ENCODE measurements at regions not wholly inside any gene's neighbourhood (a gene's known extent, or its start where the extent isn't known, plus 50 kb on each side); places are given as distances from the start of the nearest gene placed in this dataset.

- no peak for DNase-seq (ENCODE audit: low spot score)
Observed at GRCh38 chr6:25038300-25038699, 102.5 kb upstream of the RIPOR2 start.

DNA sequence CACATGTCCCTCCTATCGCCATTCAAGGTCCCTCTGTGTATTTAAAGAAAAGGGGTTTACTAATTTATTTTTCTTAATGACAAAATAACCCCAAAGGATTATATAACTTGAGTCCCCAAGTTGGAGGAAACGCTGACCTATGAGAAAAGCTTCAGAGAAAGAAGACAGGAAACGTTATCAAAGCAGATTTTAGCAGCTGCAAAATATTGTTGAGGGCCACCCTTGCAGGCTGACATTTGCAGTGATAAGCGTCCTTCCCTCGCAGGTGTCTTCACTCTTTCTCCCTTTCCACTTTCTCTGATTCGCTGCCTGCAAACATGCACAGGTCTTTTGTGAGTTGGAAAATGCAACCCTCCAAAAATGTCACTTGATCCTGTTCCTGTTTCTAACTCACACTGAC is 103.2 kb upstream of the RIPOR2 start:
- no peak for DNase-seq (ENCODE audit: low spot score)

DNA sequence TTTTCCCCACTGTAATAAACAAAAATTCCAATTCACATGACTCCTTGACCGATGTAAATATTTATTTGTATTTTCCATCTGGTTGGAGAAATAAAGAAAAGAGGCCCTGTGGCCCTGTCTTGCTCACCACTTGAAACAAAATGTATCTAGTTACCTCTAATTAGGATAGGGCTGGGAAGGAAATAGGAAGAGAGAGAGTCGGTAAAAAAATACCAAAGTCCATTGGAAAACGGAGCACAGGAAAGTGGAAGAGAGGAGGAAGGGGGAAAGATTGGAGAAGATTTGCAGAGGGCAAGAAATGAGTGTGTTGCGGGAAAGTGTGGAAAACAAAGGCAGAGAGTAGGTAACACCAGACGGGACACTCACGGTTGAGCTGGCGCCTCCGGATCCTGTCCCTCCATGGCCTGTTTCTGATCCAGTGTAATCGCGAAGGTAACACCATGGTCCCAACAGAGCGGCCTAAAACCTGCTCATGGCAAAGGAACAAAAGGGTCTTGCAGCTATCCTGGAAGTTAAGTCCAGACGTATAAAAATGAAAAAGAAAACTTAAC is 105.8 kb upstream of the RIPOR2 start:
- DNase-seq (ENCODE audit: low spot score) = no peak

- DNase-seq (ENCODE audit: low spot score) = no peak
Observed at GRCh38 chr6:25042036-25042521, 106.3 kb upstream of the RIPOR2 start.

DNA sequence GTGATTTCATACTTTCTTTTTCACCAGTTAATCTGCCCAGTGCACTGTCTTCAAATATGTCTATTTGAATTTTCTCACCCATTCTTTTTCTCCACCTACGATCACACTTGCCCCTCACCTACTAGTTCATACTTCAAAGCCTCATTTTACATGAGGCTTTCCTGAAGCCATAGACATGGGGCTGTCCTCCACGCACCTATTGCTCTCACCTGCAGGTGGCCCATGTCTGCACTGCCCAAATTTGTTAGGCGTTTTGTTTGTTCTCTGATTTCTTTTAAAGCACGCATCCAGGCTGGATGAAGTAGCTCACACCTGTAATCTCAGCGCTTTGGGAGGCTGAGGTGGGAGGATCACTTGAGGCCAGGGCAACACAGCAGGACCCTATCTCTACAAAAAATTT is 106.8 kb upstream of the RIPOR2 start:
- DNase-seq (ENCODE audit: low spot score) = no peak

GRCh38 chr6:25042984-25043725 is 107.4 kb upstream of the RIPOR2 start:
- no peak for DNase-seq (ENCODE audit: low spot score)

DNA sequence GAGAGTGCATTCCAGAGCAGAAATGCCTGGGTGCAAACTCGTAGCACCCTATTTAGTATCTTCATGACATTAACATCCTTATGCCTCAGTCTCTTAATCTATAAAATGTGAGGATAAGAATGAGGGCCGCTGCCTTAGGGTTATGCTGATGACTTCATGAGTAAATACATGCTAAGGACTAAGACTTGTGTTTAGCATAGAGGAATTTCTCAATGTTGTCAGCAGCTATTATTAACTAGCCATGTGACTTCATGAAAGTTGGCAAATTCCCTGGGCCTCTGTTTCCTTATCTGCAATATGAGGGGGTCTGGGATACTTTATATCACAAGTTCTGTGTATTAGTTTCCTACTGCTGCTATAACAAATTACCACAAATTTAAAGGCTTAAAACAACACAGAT is 108.1 kb upstream of the RIPOR2 start:
- no peak for DNase-seq (ENCODE audit: low spot score)

DNA sequence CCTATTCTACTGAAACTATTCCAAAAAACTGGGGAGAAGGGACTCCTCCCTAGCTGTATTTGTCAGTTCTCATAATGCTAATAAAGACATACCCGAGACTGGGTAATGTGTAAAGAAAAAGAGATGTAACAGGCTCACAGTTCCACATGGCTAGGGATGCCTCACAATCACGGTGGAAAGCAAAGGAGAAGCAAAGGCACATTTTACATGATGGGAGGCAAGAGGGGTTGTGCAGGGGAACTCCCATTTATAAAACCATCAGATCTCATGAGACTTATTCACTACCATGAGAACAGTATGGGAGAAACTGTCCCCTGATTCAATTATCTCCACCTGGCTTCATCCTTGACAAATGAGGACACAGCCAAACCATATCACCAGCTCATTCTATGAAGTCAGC is 111.2 kb upstream of the RIPOR2 start:
- no peak for DNase-seq (ENCODE audit: low spot score)

DNA sequence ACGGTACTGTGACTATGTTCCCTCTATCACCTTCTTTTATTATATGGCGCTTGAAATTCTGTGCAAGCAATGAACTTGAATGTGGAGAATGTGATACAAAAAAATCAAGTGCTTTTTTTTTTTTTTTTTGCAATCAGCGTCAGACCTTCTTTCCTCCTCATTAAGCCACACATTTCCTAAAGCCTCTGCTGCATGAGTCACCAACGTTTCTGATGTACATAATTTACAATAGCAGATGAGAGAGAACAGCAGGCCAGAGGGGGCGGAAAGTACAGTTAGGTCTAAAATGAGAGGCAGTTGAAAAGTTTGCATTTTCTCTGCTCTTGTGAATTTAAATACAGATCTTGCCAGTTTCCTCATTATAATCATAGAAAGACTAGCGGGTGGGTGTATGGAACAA is 114.6 kb upstream of the RIPOR2 start:
- peak; percentile 57 for DNase-seq (ENCODE audit: low spot score)

DNA sequence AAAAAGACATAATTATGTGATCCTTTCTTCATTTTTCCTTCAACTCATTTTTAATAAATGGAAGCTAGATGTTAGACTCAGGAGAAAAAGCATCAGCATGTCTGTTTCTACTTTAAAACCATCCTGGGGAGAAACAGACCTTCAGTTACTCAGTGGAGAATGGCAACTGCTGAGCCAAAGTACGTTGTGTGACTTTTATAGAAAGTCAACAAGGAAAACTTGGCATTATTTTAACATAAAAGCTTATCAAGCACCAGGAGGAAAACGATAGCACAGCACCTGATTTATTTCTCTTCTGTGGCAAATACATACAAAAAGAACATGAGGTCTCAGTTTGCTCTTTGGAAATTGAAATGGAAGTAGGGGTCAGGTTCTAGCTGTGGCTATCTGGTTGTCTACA is 115.3 kb upstream of the RIPOR2 start:
- no peak for DNase-seq (ENCODE audit: low spot score)

DNA sequence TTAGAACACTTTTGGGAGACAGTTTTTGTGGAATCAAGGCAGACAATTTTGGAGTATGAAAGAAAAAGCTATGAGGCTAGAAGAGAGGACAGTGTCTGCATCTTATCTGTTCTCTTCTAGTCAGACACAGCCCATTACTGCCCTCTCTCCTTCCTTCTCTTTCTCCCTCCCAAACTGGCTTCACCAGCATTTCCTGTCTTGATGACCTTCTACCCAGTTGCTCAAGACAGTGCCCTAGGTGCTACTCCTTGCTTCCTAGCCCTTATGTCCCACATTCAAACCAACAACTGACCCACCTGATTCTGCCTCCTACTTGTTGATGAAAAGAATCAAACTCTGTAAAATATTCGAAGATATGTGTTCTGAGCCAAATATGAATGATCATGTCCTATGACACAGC is 116.4 kb upstream of the RIPOR2 start:
- no peak for DNase-seq (ENCODE audit: low spot score)

GRCh38 chr6:25053875-25054371 is 118.2 kb upstream of the RIPOR2 start:
- DNase-seq (ENCODE audit: low spot score) = no peak

DNA sequence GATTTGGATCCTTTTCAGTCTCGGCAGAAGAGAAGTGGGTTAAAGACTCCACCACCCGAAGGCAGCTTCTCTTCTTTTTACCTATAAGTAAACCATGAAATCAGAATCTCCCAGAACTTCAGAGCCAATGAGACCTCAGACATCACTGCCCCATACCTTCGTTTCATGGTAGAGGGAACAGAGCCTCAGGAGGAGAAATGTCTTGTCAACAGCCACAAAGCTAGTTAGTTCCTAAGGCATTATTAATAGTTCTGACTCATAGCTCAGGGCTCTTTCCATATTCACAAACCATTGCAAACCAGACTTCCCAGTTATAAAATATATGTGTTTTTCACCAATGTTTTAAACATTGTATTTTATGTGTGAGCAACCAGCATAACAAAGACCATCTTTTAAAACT is 118.7 kb upstream of the RIPOR2 start:
- no peak for DNase-seq (ENCODE audit: low spot score)

DNA sequence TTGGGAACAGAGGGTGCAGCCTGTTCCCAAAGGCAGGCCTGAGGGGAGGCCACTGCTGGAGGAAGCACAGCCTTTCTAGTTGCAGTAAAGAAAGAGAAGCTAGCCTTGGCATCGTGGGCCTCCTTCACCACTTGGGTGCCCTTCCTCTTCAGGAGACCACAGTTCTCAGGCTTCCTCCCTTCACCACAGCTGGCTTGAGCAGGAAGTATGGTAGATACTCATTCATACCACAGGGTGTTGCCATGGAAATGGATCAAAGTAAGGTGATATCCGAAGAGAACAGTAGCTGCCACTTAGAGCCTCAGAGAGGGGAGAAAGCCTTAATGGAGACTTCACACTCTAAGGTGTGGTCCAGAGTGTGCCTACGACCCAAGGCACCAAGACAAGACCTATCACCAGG is 120.4 kb upstream of the RIPOR2 start:
- DNase-seq (ENCODE audit: low spot score) = no peak

- no peak for DNase-seq (ENCODE audit: low spot score)
Observed at GRCh38 chr6:25057111-25057905, 121.5 kb upstream of the RIPOR2 start.

DNA sequence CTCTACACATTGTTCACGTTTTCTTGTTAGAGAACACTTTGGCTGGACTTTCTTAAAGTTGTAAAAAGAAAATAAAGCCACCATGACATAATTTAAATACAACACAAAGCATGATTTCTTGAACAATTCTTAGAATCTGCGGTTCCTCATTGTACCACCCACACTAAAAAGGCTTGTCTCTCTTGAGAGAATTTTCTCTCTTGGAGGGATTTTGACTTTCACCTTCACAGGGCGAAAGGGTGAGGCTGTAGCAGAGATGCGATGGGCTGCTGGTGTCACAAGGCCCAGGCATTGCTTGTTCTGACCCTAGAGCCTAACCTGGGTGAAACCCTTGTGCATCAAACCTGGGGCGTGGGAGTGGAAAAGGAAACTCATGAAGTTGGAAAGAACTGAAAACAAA is 122.7 kb upstream of the RIPOR2 start:
- no peak for DNase-seq (ENCODE audit: low spot score)

- no peak for DNase-seq (ENCODE audit: low spot score)
Observed at GRCh38 chr6:25058941-25059340, 123.2 kb upstream of the RIPOR2 start.

GRCh38 chr6:25060522-25060921 is 124.8 kb upstream of the RIPOR2 start:
- DNase-seq (ENCODE audit: low spot score) = no peak

DNA sequence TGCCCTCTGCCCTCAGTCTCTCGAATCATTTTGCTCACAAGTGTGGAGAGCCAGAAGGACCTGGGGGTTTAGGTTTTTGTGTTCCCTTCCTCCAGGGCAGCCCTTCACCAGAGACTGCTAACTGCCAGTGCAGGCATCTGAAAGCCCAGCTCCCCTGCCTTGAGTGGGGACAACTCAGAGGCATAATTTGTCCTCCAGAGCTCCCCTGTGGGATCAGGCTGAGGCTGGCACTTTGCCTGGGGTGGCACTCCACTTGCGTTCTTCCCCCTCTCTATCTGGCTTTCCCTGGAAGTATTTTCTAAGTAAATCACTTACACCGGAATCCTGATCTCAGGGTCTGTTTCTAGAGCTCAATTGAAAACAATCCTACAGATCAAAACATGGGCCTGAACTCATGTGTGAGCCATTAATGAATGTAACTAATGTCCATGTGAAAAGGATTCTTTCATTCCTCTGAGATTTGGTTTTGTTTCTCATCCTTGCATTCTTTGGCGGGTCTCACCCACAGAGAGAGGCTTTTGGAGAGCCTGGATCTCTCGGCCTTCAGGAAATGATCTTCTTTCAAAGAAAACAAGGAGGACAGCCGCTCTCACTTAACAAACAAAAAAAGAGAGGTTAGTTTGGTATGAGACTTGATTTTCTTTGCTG is 125.7 kb upstream of the RIPOR2 start:
- DNase-seq (ENCODE audit: low spot score) = no peak

DNA sequence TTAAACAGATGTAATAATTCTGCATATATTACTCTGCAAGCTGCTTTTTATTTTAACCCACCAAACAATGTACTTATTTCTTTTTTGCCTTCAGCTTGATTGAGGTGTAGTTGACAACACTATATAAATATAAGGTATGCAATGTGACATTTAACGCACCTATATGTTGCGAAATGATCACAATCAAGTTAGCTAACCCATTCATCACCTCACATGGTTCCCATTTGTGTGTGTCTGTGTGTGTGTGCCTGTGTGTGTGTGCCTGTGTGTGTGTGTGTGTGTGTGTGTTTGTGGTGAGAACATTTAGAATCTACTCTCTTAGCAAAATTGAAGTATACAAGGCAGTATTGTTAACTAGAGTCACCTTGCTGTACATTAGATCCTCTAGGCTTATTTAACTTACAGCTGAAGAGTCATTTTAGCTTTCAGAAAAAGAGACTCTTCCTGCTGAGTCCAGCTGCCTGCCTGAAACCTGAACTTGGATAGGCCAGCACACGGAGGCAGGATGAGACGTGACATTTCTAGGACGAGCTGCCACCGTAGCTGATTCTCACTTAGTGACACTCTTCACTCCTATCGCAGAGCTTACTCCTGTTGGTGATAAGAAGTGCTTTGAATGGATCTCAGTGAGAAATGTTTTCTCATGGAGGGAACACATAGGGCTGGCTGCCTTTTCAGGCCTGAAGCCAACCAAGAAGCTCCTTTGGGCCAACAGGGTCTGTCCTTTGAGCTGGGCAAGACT is 126.5 kb upstream of the RIPOR2 start:
- DNase-seq (ENCODE audit: low spot score) = no peak

DNA sequence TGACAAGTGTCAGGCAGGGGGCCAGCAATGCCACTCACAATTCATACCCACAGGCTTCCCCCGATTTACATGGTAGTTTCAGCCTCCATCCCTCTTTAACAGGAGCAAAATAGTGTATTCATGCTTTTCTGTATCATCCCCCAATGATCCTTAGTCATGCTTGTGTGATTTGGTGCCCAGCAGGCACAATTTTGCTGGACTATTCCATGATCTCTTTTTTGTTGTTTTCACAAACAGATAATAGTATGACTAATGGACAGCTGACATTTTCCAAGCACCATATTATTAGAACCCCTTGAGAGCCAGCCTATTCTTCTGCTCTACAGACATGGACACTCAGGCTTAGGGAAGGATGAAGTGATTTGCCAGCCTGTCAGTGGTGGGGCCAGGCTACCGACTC is 128.2 kb upstream of the RIPOR2 start:
- DNase-seq (ENCODE audit: low spot score) = no peak

DNA sequence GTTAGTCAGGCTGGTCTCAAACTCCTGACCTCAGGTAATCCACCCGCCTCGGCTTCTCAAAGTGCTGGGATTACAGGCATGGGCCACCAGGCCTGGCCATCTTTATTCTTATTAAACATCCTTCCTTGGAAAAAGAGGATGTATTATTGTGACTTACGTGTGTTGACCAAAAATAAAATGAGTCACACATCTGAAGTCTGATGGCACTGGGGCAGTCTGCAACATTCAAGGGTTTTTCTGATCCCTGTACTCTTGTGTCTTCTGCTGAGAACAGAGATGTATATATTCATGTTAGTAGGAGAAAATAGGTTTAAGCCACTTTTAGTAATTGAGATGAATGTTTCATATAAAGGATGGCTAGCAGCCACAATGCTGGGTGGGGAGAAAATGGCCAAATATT is 129.9 kb upstream of the RIPOR2 start:
- no peak for DNase-seq (ENCODE audit: low spot score)
